DND-41 (cell line): ENCODE measurements at regions not wholly inside any gene's neighbourhood (a gene's known extent, or its start where the extent isn't known, plus 50 kb on each side); places are given as distances from the start of the nearest gene placed in this dataset.

Experiments used
- ATAC-seq: fragments of 200-7000 bp; cut with Tn5 transposase; 3 replicates; pipeline ENCODE4 v1.9.1; 2021; ENCODE audit warnings: low read depth; ENCODE audit not compliant: insufficient read depth
- DNase-seq: peaks from one replicate; pipeline ENCODE4 v3.0.0-alpha.2; 2020
- H2AFZ ChIP-seq: 2 replicates; pipeline ENCODE4 v1.6.0; 2012; ENCODE audit warnings: low read depth, low read length
- H3K27ac ChIP-seq: 2 replicates; pipeline ENCODE4 v1.5.1; 2012; ENCODE audit warnings: low read length, inconsistent platforms
- H3K27me3 ChIP-seq: fragments of 200-600 bp; sonication (generic); 2 replicates; pipeline ENCODE4 v1.6.0; 2012; ENCODE audit warnings: low read length, mild to moderate bottlenecking, inconsistent platforms; ENCODE audit not compliant: insufficient read depth, poor library complexity
- H3K36me3 ChIP-seq: 2 replicates; pipeline ENCODE4 v1.5.1; 2012; ENCODE audit warnings: low read length, inconsistent platforms; ENCODE audit not compliant: insufficient read depth
- H3K4me1 ChIP-seq: 2 replicates; pipeline ENCODE4 v1.5.1; 2012; ENCODE audit warnings: mild to moderate bottlenecking, low read length; ENCODE audit not compliant: insufficient read depth
- H3K4me2 ChIP-seq: 2 replicates; pipeline ENCODE4 v1.6.0; 2012; ENCODE audit warnings: mild to moderate bottlenecking, moderate library complexity, low read length, inconsistent platforms; ENCODE audit not compliant: insufficient read depth
- H3K4me3 ChIP-seq, 2 experiments: fragments of 200-600 bp in 1 of 2; shearing (Covaris generic) in 1 of 2; 2 replicates each; pipeline ENCODE4 v1.5.1; 2012 to 2016; ENCODE audit warnings: inconsistent platforms in 2 of 2, low read length in 2 of 2, mild to moderate bottlenecking in 2 of 2, low read depth in 1 of 2, moderate library complexity in 1 of 2
- H3K79me2 ChIP-seq: 2 replicates; pipeline ENCODE4 v1.6.0; 2012; ENCODE audit warnings: low read length, inconsistent platforms; ENCODE audit not compliant: insufficient read depth
- H3K9ac ChIP-seq: 2 replicates; pipeline ENCODE4 v1.6.0; 2012; ENCODE audit warnings: low read depth, mild to moderate bottlenecking, inconsistent platforms, low read length, moderate library complexity
- H3K9me3 ChIP-seq: 2 replicates; pipeline ENCODE4 v1.5.1; 2012; ENCODE audit warnings: low read length, moderate library complexity, mild to moderate bottlenecking, inconsistent platforms; ENCODE audit not compliant: insufficient read depth, severe bottlenecking
- H4K20me1 ChIP-seq: 2 replicates; pipeline ENCODE4 v1.6.0; 2012; ENCODE audit warnings: low read length; ENCODE audit not compliant: insufficient read depth
- CTCF ChIP-seq: IDR thresholded peaks from 2 replicates; pipeline ENCODE4 v1.5.1; 2012; ENCODE audit warnings: borderline replicate concordance, low read length, moderate library complexity, mild to moderate bottlenecking; ENCODE audit not compliant: poor library complexity, severe bottlenecking; ENCODE audit errors: extremely low read depth
- EZH2 ChIP-seq: IDR thresholded peaks from 3 replicates; pipeline ENCODE4 v1.6.1; 2012; ENCODE audit warnings: borderline replicate concordance, low read depth, mild to moderate bottlenecking, moderate library complexity, low read length, inconsistent platforms; ENCODE audit not compliant: severe bottlenecking

- DNase-seq, result no peak
- H3K27ac ChIP-seq, result no peak overlapping the region
- ATAC-seq, result no peak
- no peaks in the 10 kb centered on the region for H4K20me1 ChIP-seq
- peaks cover 13% of the 10 kb centered on the region for H3K9me3 ChIP-seq
- H3K27me3 ChIP-seq, result no peaks in the 10 kb centered on the region
- no peaks in the 10 kb centered on the region for H3K79me2 ChIP-seq
- no peaks in the 10 kb centered on the region for H3K36me3 ChIP-seq
- no peaks in the 10 kb centered on the region for H3K4me1 ChIP-seq
- no peak overlapping the region for H3K4me2 ChIP-seq
- no peak overlapping the region for H3K9ac ChIP-seq
- H2AFZ ChIP-seq, result no peak overlapping the region
- no peak overlapping the region for H3K4me3 ChIP-seq
- TF ChIP-seq EZH2 (no peak), CTCF (no peak)
Measured at GRCh38 chr11:37223962-37224361, 625.9 kb upstream of the RAG2 start.

GRCh38 chr11:37203006-37203405, 605.0 kb upstream of the RAG2 start:
- Histone ChIP-seq H3K9ac (no peak overlapping the region), H3K4me3 (no peak overlapping the region), H3K27ac (no peak overlapping the region), H3K4me1 (no peaks in the 10 kb centered on the region), H3K9me3 (no peaks in the 10 kb centered on the region), H3K27me3 (peaks cover 5% of the 10 kb centered on the region), H3K79me2 (no peaks in the 10 kb centered on the region), H3K36me3 (no peaks in the 10 kb centered on the region), H4K20me1 (no peaks in the 10 kb centered on the region), H3K4me2 (no peak overlapping the region), H2AFZ (no peak overlapping the region)
- DNase-seq (no peak), ATAC-seq (no peak)
- TF ChIP-seq CTCF (no peak), EZH2 (no peak)

GRCh38 chr11:37199082-37199481, 601.0 kb upstream of the RAG2 start:
- no peak for ATAC-seq
- H2AFZ ChIP-seq, result no peak overlapping the region

More at GRCh38 chr11:37199082-37199481, 601.0 kb upstream of the RAG2 start:
- no peak overlapping the region for H3K4me3 ChIP-seq
- H3K4me2 ChIP-seq, result no peak overlapping the region
- peaks cover 5% of the 10 kb centered on the region for H3K27me3 ChIP-seq
- no peak for DNase-seq
- H3K36me3 ChIP-seq, result no peaks in the 10 kb centered on the region
- H3K9me3 ChIP-seq, result no peaks in the 10 kb centered on the region
- H4K20me1 ChIP-seq, result no peaks in the 10 kb centered on the region
- H3K4me1 ChIP-seq, result no peaks in the 10 kb centered on the region
- TF ChIP-seq CTCF (no peak), EZH2 (no peak)
- no peaks in the 10 kb centered on the region for H3K79me2 ChIP-seq
- no peak overlapping the region for H3K9ac ChIP-seq
- no peak overlapping the region for H3K27ac ChIP-seq
